HG03378 (cell line): ENCODE measurements at regions not wholly inside any gene's neighbourhood (a gene's known extent, or its start where the extent isn't known, plus 50 kb on each side); places are given as distances from the start of the nearest gene placed in this dataset.
"Not testable (repeated sequence)": the region's sequence is repeated elsewhere in the genome, so short reads cannot be mapped to it uniquely, and the experiment has no call there.

Experiments used
- ATAC-seq: cut with Tn5 transposase; IDR thresholded peaks from one replicate; pipeline ENCODE4 v1.9.1; 2021; ENCODE audit warnings: mild to moderate bottlenecking, moderate library complexity; ENCODE audit not compliant: unreplicated experiment

- not testable (repeated sequence) for ATAC-seq
Measured at GRCh38 chr2:89756616-89757015, 1065.1 kb downstream of the RPIA start.

- not testable (repeated sequence) for ATAC-seq
Measured at GRCh38 chr2:89758332-89759026, 1067.0 kb downstream of the RPIA start.

GRCh38 chr2:89760762-89761161 is 1069.3 kb downstream of the RPIA start:
- ATAC-seq, result not testable (repeated sequence)

- ATAC-seq, result not testable (repeated sequence)
Measured at GRCh38 chr2:89761171-89761570, 1069.7 kb downstream of the RPIA start.

GRCh38 chr2:89761863-89762262 is 1070.4 kb downstream of the RPIA start:
- ATAC-seq, result not testable (repeated sequence)

GRCh38 chr2:89762461-89763253 is 1071.2 kb downstream of the RPIA start:
- not testable (repeated sequence) for ATAC-seq

- ATAC-seq, result no peak
Measured at GRCh38 chr2:89763254-89763580, 1071.7 kb downstream of the RPIA start.

GRCh38 chr2:89763581-89764485 is 1072.4 kb downstream of the RPIA start:
- no peak for ATAC-seq

GRCh38 chr2:89764571-89765360 is 1073.3 kb downstream of the RPIA start:
- not testable (repeated sequence) for ATAC-seq

- ATAC-seq, result not testable (repeated sequence)
Measured at GRCh38 chr2:89765361-89765718, 1073.9 kb downstream of the RPIA start.

- not testable (repeated sequence) for ATAC-seq
Measured at GRCh38 chr2:89766141-89766990, 1074.9 kb downstream of the RPIA start.

GRCh38 chr2:89767058-89767457 is 1075.6 kb downstream of the RPIA start:
- ATAC-seq, result not testable (repeated sequence)

- ATAC-seq, result no peak
Measured at GRCh38 chr2:89767572-89768435, 1076.3 kb downstream of the RPIA start.

GRCh38 chr2:89775885-89776284 is 1084.4 kb downstream of the RPIA start:
- ATAC-seq, result no peak

- no peak for ATAC-seq
Measured at GRCh38 chr2:89780318-89780717, 1088.8 kb downstream of the RPIA start.

GRCh38 chr2:89781962-89782361 is 1090.5 kb downstream of the RPIA start:
- ATAC-seq, result no peak

GRCh38 chr2:89784960-89785359 is 1093.5 kb downstream of the RPIA start:
- no peak for ATAC-seq

GRCh38 chr2:89785528-89785927 is 1094.1 kb downstream of the RPIA start:
- ATAC-seq, result not testable (repeated sequence)

- ATAC-seq, result not testable (repeated sequence)
Measured at GRCh38 chr2:89786642-89787041, 1095.2 kb downstream of the RPIA start.
